Activated CD4-positive, alpha-beta T cell treated with anti-CD3 and anti-CD28 coated beads for 36 hours (primary cell): ENCODE measurements at regions not wholly inside any gene's neighbourhood (a gene's known extent, or its start where the extent isn't known, plus 50 kb on each side); places are given as distances from the start of the nearest gene placed in this dataset.
"Not testable (repeated sequence)": the region's sequence is repeated elsewhere in the genome, so short reads cannot be mapped to it uniquely, and the experiment has no call there.

Source experiments
- ATAC-seq: fragments of 200-7000 bp; cut with Tn5 transposase; one replicate; pipeline ENCODE4 v1.10.0; 2021; ENCODE audit warnings: mild to moderate bottlenecking, moderate library complexity
- CTCF ChIA-PET: fragments of 350-600 bp; sonication (Branson Sonifier 250); formaldehyde crosslinking; loops from one replicate; lab custom pipeline; 2021; ENCODE audit warnings: antibody characterized with exemption; lab: Charles Lee
- POLR2A ChIA-PET: fragments of 350-600 bp; sonication (Branson Sonifier 250); formaldehyde crosslinking; loops from one replicate; lab custom pipeline; 2021; ENCODE audit warnings: antibody characterized with exemption, inconsistent platforms; lab: Charles Lee
- DNase-seq: peaks from one replicate; pipeline ENCODE4 v3.0.0-alpha.2; 2020
- H3K27ac Mint-ChIP-seq: one replicate; pipeline ENCODE4 v1.8.0; 2021; ENCODE audit warnings: mixed read lengths
- H3K27me3 Mint-ChIP-seq: one replicate; pipeline ENCODE4 v1.8.0; 2021; ENCODE audit warnings: mixed read lengths
- H3K36me3 Mint-ChIP-seq: one replicate; pipeline ENCODE4 v1.8.0; 2021; ENCODE audit warnings: low read depth, mixed read lengths
- H3K4me1 Mint-ChIP-seq: one replicate; pipeline ENCODE4 v1.8.0; 2021; ENCODE audit warnings: mixed read lengths
- H3K4me3 Mint-ChIP-seq: one replicate; pipeline ENCODE4 v1.8.0; 2021; ENCODE audit warnings: mild to moderate bottlenecking, moderate library complexity, mixed read lengths
- H3K9me3 Mint-ChIP-seq: one replicate; pipeline ENCODE4 v1.8.0; 2021; ENCODE audit warnings: low read depth, mixed read lengths
- intact Hi-C, 2 experiments: fragments of 100-400 bp; cut with DNase I in 1 of 2; cut with micrococcal nuclease in 1 of 2; formaldehyde crosslinking; loops; one replicate each; pipeline versions ENCODE4 v1.14.2 to v1.15.1; 2022 to 2024; cut with DNase I, micrococcal nuclease

DNA sequence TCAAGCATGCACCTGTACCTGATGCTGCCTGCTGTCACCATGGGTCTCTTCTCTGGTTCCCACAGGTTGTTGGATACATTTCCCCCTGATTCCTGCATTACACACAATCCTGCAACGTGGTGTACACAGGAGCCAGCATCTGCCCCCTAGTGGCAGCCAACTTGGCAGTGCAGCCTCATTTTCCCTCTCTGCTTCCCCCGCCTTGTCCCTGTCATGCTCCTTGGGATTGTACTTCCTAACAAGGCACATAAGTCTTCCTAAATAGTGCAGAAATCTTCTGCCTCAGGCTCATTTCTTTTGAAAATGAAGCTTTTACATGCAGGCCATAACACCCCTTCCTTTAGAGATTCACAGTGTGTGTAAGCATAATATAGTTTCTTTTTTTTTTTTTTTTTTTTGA is 387.5 kb downstream of the CCSER2 start:
- Mint-ChIP-seq H3K36me3 (no peaks in the 10 kb centered on the region), H3K9me3 (no peaks in the 10 kb centered on the region), H3K4me3 (no peak overlapping the region), H3K27ac (no peak overlapping the region), H3K4me1 (no peaks in the 10 kb centered on the region), H3K27me3 (peaks cover 12% of the 10 kb centered on the region)
- ChIA-PET CTCF (interaction anchor here (1.5 kb wide), 1 partner anchor 178 kb away, joined by 3 read pairs; no protein-coding TSS in a partner anchor), POLR2A (no interaction called here)
- intact Hi-C loops: loop anchor here (1.0 to 10.0 kb wide), 3 partner anchors 171 to 451 kb away; no protein-coding TSS in a partner anchor
- DNase-seq (peak; percentile 36), ATAC-seq (no peak)

DNA sequence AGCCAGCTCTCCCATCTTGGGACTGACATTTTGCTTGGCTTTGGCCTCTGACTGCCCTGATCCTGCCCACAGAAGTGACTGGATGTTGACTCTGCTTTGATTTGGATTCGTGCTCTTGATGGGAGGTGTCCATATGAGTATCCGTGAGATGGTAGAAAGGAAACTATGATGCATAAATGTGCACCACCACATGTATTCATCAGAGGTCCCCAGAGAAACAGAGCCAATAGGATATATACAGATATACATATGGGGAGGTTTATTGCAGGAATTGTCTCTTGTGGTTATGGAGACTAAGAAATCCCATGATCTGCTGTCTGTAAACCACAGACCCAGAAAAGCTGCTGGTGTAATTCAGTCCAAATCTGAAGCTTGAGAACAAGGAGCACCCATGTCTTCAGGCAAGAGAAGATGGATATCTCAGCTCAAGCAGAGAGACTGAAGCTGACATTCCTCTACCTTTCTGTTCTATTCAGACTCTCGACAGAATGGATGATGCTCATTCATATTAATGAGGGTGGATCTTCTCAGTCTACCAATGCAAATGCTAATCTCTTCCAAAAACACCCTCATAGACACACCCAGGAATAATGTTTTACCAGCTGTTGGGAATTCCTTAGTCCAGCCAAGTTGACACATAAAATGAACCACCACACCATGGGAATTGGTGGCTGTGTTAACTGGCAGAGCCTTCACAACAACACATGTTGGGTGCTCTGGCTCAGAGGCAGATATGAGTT is 390.7 kb downstream of the CCSER2 start:
- no peak for DNase-seq
- Mint-ChIP-seq H3K27me3 (peaks cover 3% of the 10 kb centered on the region), H3K36me3 (no peaks in the 10 kb centered on the region), H3K4me3 (no peak overlapping the region), H3K4me1 (no peaks in the 10 kb centered on the region), H3K9me3 (no peaks in the 10 kb centered on the region), H3K27ac (no peak overlapping the region)
- intact Hi-C loops: loop anchor here (10.0 kb wide), 2 partner anchors 174 to 454 kb away; no protein-coding TSS in a partner anchor
- POLR2A ChIA-PET: no interaction called here
- no peak for ATAC-seq
- CTCF ChIA-PET: interaction anchor here (0.9 kb wide), 1 partner anchor 179 kb away, joined by 3 read pairs; no protein-coding TSS in a partner anchor

DNA sequence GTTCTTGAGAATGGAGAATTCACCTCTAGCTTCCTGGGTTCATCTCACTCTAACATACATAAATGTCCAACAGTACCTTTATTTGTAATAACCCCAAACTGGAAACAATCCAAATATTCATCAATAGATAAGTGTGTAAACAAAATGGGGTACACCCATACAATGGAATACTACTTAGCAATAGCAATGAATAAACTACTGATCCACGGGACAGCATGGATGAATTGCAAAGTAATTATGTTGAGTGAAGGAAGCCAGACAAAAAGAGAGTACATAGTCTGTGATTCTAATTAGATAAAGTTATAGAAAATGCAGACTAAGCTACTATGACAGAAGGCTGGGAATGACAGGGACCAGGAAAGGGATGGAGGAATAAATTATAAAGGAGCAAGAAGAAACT is 391.3 kb downstream of the CCSER2 start:
- CTCF ChIA-PET: no interaction called here
- POLR2A ChIA-PET: no interaction called here
- H3K4me1 Mint-ChIP-seq: no peaks in the 10 kb centered on the region
- H3K27ac Mint-ChIP-seq: no peak overlapping the region
- no peaks in the 10 kb centered on the region for H3K9me3 Mint-ChIP-seq
- DNase-seq (no peak), ATAC-seq (no peak)
- no peaks in the 10 kb centered on the region for H3K36me3 Mint-ChIP-seq
- H3K27me3 Mint-ChIP-seq: peaks cover 5% of the 10 kb centered on the region
- H3K4me3 Mint-ChIP-seq: no peak overlapping the region
- intact Hi-C loops: loop anchor here (10.0 kb wide), 2 partner anchors 175 to 455 kb away; no protein-coding TSS in a partner anchor

DNA sequence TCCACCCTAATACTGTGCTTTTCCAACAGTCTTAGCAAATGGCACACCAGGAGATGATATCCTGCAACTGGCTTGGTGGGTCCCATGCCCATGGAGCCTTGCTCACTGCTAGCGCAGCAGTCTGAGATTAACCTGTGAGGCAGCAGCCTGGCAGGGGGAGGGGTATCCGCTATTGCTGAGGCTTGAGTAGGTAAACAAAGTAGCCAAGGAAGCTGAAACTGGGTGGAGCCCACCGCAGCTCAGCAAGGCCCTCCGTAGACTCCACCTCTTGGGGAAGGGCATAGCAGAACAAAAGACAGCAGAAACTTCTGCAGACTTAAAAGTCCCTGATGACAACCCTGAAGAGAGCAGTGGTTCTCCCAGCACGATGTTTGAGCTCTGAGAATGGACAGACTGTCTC is 399.0 kb downstream of the CCSER2 start:
- H3K4me1 Mint-ChIP-seq: no peaks in the 10 kb centered on the region
- CTCF ChIA-PET: no interaction called here
- POLR2A ChIA-PET: interaction anchor here (0.6 kb wide), 1 partner anchor 25 kb away, joined by 3 read pairs; no protein-coding TSS in a partner anchor
- H3K27me3 Mint-ChIP-seq: peaks cover 2% of the 10 kb centered on the region
- no peak overlapping the region for H3K4me3 Mint-ChIP-seq
- no peaks in the 10 kb centered on the region for H3K36me3 Mint-ChIP-seq
- peaks cover 6% of the 10 kb centered on the region for H3K9me3 Mint-ChIP-seq
- ATAC-seq (no peak), DNase-seq (no peak)
- intact Hi-C loops: no loop called here
- H3K27ac Mint-ChIP-seq: no peak overlapping the region

DNA sequence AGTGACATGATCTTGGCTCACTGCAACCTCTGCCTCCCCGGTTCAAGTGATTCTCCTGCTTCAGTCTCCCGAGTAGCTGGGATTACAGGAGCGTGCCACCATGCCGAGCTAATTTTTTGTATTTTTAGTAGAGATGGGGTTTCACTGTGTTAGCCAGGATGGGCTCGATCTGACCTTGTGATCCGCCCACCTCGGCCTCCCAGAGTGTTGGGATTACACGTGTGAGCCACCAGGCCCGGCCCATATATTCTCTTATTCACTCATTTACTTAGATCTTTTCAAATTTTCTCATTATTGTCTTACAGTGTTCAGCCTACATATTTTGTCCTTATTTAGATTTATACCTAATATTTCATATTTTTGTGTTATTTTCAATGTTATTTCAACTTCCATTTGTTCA is 410.7 kb downstream of the CCSER2 start:
- H3K4me3 Mint-ChIP-seq, H3K36me3 Mint-ChIP-seq, H3K27ac Mint-ChIP-seq, intact Hi-C loops, CTCF ChIA-PET, H3K4me1 Mint-ChIP-seq, H3K9me3 Mint-ChIP-seq, H3K27me3 Mint-ChIP-seq, ATAC-seq, DNase-seq, POLR2A ChIA-PET: not testable (repeated sequence)

DNA sequence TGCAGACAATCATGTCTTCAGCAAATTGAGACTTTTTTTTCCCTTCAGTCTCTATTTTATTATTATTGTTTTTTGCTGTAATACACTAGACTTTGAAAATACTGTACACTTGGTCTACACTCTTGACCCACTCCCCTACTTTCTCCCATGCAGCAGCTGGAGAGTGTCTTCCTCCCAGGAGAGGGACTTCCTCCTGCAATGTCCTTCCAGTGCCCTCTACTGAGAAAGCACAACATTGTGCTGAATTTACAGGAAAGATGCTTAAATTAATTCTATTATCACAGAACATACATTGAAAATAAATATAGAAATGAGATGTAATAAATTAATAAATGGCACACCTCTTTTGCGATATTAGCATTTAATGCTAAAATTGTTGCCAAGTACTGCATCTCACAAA is 411.3 kb downstream of the CCSER2 start:
- Mint-ChIP-seq H3K27me3 (no peaks in the 10 kb centered on the region), H3K36me3 (no peaks in the 10 kb centered on the region), H3K27ac (no peak overlapping the region), H3K4me3 (no peak overlapping the region), H3K4me1 (no peaks in the 10 kb centered on the region), H3K9me3 (peaks cover 2% of the 10 kb centered on the region)
- ChIA-PET POLR2A (no interaction called here), CTCF (no interaction called here)
- intact Hi-C loops: no loop called here
- ATAC-seq (no peak), DNase-seq (no peak)

DNA sequence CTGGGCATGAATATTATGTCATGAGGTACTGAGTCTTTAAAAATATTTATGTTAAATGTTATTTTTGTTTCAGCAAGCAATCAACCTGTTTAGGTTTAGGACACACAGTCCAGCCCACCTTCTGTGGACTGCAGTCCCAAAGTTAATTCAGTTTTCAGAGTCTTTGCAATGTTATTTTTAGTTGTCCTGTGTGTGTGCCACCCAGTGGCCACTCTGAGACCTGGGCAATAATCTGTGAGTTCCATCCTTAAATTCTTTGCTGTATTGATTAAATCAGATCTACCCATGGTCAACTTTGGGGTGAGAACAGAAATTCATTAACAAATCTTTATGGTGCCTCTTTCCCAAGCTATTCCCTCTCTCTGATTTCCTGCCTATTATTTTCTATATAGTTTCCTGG is 415.1 kb downstream of the CCSER2 start:
- peaks cover 2% of the 10 kb centered on the region for H3K9me3 Mint-ChIP-seq
- H3K27ac Mint-ChIP-seq: no peak overlapping the region
- intact Hi-C loops: no loop called here
- ATAC-seq: no peak
- peaks cover 3% of the 10 kb centered on the region for H3K27me3 Mint-ChIP-seq
- ChIA-PET CTCF (no interaction called here), POLR2A (interaction anchor here (0.7 kb wide), 1 partner anchor 214 kb away, joined by 4 read pairs; no protein-coding TSS in a partner anchor)
- H3K4me1 Mint-ChIP-seq: no peaks in the 10 kb centered on the region
- no peaks in the 10 kb centered on the region for H3K36me3 Mint-ChIP-seq
- DNase-seq: no peak
- H3K4me3 Mint-ChIP-seq: no peak overlapping the region

DNA sequence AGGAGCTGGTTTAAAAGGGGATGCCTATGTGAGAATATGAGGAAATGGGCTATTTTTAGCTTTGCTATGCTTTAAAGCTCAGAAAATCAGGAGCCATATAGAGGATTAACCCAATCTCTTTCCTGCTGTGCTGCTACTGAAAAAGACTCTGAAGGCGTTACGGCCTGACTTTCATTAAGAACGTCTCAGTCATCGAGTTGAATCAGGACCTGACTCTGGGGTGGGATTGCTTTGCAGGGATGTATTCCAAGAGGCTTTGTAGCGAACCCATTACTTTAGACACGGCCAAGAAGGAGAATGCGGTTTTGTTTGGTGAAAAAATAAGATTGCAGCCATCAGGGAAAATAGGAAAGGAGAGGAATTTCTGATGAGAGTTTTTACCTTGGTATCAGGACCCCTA is 426.9 kb downstream of the CCSER2 start:
- H3K27me3 Mint-ChIP-seq: no peaks in the 10 kb centered on the region
- no peaks in the 10 kb centered on the region for H3K36me3 Mint-ChIP-seq
- no peak for ATAC-seq
- intact Hi-C loops: no loop called here
- H3K4me3 Mint-ChIP-seq: no peak overlapping the region
- peaks cover 2% of the 10 kb centered on the region for H3K9me3 Mint-ChIP-seq
- H3K27ac Mint-ChIP-seq: no peak overlapping the region
- DNase-seq: no peak
- no peaks in the 10 kb centered on the region for H3K4me1 Mint-ChIP-seq
- ChIA-PET POLR2A (no interaction called here), CTCF (interaction anchor here (0.6 kb wide), 1 partner anchor 147 kb away, joined by 3 read pairs; no protein-coding TSS in a partner anchor)

DNA sequence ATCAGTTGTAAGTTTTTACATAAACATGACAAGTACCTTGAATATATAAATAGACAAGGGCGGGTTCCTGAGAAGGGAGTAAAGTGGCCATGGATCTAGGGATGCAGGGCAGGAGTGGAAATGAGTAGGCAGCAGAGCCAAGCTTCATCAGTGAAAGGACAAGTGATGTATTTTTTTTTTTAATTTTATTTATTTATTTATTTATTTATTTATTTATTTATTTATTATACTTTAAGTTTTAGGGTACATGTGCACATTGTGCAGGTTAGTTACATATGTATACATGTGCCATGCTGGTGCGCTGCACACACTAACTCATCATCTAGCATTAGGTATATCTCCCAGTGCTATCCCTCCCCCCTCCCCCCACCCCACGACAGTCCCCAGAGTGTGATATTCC is 428.3 kb downstream of the CCSER2 start:
- DNase-seq, H3K4me3 Mint-ChIP-seq, H3K27ac Mint-ChIP-seq, H3K4me1 Mint-ChIP-seq, H3K27me3 Mint-ChIP-seq, H3K9me3 Mint-ChIP-seq, H3K36me3 Mint-ChIP-seq, POLR2A ChIA-PET, ATAC-seq, intact Hi-C loops, CTCF ChIA-PET: not testable (repeated sequence)

DNA sequence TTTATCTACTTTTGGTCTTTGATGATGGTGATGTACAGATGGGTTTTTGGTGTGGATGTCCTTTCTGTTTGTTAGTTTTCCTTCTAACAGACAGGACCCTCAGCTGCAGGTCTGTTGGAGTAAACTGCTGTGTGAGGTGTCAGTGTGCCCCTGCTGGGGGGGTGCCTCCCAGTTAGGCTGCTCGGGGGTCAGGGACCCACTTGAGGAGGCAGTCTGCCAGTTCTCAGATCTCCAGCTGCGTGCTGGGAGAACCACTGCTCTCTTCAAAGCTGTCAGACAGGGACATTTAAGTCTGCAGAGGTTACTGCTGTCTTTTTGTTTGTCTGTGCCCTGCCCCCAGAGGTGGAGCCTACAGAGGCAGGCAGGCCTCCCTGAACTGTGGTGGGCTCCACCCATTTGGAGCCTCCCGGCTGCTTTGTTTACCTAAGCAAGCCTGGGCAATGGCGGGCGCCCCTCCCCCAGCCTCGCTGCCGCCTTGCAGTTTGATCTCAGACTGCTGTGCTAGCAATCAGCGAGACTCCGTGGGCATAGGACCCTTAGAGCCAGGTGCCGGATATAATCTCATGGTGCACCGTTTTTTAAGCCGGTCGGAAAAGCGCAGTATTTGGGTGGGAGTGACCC is 433.7 kb downstream of the CCSER2 start:
- H3K9me3 Mint-ChIP-seq, POLR2A ChIA-PET, H3K36me3 Mint-ChIP-seq, H3K4me3 Mint-ChIP-seq, DNase-seq, H3K27ac Mint-ChIP-seq, intact Hi-C loops, H3K27me3 Mint-ChIP-seq, H3K4me1 Mint-ChIP-seq, ATAC-seq: not testable (repeated sequence)
- CTCF ChIA-PET: interaction anchor here (0.6 to 1.4 kb wide), 2 partner anchors 8 to 494 kb away, joined by 3 read pairs; no protein-coding TSS in a partner anchor

DNA sequence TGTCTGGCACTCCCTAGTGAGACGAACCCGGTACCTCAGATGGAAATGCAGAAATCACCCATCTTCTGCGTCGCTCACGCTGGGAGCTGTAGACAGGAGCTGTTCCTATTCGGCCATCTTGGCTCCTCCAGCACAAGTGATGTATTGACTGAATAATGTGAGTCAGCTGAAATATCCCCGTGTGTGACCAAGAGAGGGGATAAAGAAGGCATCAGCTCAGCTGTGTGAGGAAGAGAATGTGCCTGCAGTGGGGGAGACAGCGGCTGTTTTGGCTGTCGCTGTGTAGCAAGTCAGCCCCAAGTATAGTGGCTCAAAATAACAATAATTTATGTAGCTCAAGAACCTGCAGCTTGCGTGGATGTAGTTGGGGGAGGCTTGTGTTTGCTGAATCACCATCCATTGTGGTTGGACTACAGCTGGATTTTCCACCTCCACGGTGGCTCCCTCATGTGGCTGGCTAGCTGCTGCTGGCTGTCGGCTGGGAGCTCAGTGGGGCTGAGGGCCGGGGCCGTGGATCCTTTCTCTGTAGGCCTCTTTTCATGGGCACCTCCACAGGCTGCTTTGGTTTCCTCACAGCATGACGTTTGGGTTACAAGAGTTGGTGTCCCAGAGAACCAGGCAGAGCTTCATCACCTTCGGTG is 434.5 kb downstream of the CCSER2 start:
- POLR2A ChIA-PET: no interaction called here
- Mint-ChIP-seq H3K27me3 (peaks cover 5% of the 10 kb centered on the region), H3K36me3 (no peaks in the 10 kb centered on the region), H3K4me3 (no peak overlapping the region), H3K4me1 (no peaks in the 10 kb centered on the region), H3K9me3 (no peaks in the 10 kb centered on the region), H3K27ac (no peak overlapping the region)
- intact Hi-C loops: no loop called here
- DNase-seq (no peak), ATAC-seq (no peak)
- CTCF ChIA-PET: interaction anchor here (0.6 to 1.4 kb wide), 2 partner anchors 9 to 495 kb away, joined by 3 read pairs; no protein-coding TSS in a partner anchor
